SHP77 treated with DMSO at 0.1 percent for 48 hours (cell line): ENCODE measurements at regions not wholly inside any gene's neighbourhood (a gene's known extent, or its start where the extent isn't known, plus 50 kb on each side); places are given as distances from the start of the nearest gene placed in this dataset.

Experiments
- DNase-seq: peaks from one replicate; lab custom pipeline; 2025; lab: John Stamatoyannopoulos, UW

GRCh38 chr13:44218501-44219240 lies 155.0 kb upstream of the SERP2 start:
- DNase-seq, result no peak

DNA sequence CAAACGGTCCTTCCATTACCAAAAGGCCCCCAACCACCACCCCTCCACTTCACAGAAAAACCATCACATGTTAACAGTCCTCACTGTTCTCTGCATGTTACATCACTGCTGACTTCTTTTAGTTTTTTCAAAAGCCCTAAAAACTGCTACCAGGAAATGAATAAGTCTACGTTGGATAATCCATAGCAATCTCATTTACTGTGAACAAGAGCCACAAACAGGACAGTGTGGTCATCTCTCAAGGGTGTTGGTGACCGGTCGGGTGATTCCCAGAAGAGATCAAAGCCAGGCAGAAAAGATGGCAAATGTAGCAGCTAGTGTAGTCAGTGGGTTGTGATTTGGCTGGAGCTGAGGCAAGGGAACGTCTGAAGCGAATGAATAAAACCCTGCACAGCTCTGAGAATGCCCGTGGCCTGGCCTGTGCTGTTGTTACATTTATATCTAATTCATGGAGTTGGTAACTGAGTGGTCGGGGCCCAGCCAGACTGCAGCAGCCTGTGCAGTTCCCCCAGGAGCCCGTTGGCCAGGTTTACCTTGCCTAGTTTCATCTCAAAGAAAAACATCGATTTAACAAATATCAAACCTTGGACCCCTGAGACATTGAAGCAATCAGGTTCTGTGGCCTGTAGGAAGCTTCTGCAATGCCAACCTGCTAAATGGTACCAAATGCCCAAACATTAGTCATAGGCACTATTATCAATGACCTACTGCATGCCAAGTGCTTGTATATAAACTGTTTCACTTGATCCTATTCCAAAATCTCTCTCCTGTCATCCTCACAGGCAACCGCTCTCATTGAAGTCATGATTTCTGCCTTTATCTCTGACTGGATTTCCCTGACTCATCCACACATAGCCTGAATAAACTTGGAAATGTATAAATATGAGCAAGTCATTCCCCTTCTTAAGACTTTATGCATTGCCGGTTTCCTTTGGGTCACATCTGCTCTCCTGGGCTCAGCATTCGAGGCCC lies 153.8 kb upstream of the SERP2 start:
- no peak for DNase-seq

DNA sequence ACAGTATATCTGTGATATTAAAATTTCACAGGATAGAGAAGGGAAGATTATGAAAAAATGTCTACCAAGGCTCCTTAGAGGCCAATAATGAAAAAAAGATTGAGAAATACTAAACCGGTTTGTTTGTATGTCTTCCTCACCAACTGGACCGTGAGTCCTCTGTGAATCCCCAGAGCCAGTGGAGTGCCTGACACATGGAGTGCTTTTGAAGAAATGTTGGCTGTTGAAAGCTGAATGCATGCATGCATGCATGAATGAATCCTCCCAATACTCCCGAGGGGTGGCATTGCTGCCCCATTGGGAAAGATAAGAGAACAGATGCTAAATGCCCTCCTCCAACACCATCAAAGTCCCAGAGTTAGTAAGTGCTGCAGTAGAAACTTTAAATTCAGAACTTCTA lies 152.7 kb upstream of the SERP2 start:
- no peak for DNase-seq

- DNase-seq, result no peak
Measured at GRCh38 chr13:44221657-44222056, 152.0 kb upstream of the SERP2 start.

DNA sequence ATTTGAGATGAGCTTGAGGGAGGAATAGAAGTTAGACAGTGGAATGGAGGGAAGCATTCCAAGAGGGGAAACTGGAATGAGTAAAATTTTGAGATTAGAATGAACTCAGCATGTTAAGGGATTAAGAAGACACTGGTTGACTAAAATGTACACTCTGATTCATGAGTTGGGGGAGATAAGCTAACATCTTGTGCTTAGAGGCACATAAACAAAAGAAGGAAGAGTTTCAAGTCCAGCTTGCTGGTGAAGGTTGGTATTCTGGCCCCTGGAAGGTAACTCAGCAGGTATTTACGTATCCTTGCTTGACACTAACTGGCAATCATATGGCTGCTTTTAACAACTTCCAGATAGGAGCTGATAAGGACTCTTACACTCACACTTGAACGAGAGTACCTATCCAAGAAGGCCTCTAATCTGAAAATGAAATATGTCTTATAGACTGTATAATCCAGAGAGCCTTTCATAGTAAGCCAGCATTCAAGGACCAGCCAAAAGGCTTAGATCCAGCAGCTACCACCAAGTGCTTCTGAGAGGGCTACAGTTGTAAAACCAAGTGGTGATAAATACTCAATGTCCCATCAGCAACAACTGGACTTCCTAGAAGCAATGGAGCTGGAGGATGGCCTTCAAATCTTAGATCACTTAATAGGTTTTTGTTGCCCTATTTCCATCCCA lies 149.7 kb upstream of the SERP2 start:
- DNase-seq, result no peak

GRCh38 chr13:44224450-44225149 lies 149.0 kb upstream of the SERP2 start:
- no peak for DNase-seq

DNA sequence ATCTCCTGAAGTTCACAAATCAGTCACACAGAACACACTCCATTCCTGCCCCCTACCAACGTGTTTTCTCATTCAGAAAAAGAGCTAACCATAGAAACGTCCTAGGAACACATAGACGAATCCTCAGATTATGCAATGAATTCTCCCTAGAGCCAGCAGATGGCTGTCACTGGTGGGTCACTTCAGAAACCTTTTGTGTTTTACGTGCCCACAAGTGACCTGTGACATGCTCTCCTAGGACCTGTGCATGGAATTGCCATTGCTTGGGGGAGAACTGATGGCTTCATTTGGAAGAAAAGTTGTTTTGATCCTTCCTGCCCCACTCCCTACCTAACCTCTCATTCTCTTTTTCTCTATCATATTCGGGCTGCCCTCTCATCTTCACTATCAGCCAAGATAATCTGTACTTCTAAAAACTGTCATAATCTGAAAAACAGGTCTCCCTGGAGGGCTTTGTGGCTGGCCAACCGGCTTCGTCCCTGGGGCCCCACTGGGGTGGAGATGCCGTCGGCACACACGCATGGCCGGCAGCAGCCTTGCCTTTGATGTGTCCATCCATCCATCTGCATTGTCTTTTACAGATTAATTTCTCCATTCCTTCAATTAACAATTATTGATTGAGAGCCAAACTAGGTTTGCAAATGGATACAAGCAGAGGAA lies 144.1 kb upstream of the SERP2 start:
- DNase-seq, result no peak

- no peak for DNase-seq
Measured at GRCh38 chr13:44230071-44230470, 143.6 kb upstream of the SERP2 start.

DNA sequence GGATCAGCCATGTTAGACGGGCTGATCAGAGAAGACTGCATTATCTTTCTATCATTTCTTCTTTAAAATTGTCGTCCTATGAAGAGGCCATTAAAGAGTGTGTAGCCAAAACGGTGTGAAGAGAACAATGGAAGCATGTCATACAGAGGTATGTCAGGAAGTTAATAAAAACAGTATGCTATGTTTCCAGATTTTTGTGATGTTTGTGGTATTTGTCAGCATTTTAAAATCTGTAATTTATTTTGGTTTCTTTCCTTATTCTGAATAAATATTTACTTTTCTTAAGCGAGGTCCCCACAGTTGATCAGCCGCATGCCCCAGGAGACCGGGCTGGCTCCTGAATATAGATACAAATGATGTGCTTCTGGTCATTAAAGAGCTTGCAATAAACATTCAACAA lies 142.9 kb upstream of the SERP2 start:
- no peak for DNase-seq

DNA sequence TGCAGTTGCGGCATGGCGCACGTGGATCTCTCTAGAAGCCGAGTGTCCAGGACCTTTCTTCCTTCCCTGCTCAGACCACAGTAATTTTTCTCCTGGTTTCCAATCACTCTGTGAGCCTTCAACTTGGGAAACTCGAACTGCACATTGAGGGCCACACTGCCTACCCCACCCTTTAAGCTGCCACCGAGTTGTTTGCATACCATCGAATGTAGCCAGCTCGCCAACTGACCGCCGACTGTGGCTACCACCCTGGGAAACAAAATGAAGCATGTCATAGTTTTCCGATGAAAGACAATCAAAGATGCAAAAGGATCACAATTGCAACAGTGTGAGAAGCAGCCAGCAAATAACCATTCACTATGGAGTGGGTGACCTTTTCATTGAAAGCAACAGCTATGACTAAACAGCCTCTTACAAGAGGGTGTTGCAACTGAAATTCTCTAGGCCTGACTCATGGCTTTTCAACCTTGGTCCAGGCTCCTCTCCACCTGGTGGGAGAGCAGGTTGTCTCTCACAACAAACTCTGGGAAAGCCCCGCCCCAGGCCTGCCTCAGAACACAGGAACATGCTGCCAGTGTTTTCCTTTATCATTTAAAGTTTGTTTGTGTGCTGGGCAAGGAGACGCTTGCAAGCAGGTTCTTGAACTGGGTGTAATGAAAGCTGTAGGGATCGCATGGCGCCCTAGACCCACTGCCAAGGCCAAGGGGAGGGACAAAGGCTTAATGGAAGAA lies 141.7 kb upstream of the SERP2 start:
- DNase-seq, result no peak

DNA sequence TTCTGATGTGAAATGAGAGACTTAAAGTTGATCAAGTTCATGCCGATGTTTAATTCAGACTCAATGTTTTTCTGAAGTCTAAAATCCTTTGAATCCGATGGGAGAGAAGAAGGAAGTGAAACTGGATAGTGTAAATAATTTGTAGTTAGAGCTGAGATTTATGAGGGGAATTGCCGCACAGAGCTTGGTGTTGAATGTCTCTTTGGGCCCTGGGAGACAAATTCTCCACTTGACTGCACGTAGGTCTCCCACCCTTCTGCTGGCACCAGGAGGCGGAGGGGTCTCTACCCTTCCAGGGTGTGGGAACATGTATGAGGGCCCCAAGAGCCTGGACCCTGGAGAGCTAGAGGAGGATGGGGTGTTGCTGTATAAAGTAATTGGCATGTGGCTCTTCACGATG lies 140.8 kb upstream of the SERP2 start:
- DNase-seq, result no peak

GRCh38 chr13:44234566-44234965 lies 139.1 kb upstream of the SERP2 start:
- DNase-seq, result no peak

DNA sequence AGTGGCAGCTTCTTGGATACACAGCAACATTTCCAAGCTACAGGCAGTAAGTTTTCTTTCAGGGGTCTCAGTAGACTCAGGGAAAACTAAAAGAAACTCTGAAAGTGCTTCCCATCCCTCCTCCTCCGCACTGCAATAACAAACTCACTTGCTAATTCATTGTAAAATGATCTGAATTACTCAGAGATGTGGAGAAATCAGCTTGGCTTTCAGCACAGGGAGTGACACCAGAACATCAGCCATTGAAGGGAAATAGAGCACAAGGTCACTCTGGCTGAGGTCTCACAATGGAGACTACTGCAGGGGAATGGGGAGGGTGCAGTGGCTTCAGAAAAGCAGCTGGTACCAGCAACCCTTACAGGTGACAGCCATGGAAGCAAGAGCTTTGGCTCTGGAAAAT lies 137.3 kb upstream of the SERP2 start:
- no peak for DNase-seq

- no peak for DNase-seq
Measured at GRCh38 chr13:44236801-44237207, 136.8 kb upstream of the SERP2 start.

- no peak for DNase-seq
Measured at GRCh38 chr13:44237276-44237767, 136.3 kb upstream of the SERP2 start.

DNA sequence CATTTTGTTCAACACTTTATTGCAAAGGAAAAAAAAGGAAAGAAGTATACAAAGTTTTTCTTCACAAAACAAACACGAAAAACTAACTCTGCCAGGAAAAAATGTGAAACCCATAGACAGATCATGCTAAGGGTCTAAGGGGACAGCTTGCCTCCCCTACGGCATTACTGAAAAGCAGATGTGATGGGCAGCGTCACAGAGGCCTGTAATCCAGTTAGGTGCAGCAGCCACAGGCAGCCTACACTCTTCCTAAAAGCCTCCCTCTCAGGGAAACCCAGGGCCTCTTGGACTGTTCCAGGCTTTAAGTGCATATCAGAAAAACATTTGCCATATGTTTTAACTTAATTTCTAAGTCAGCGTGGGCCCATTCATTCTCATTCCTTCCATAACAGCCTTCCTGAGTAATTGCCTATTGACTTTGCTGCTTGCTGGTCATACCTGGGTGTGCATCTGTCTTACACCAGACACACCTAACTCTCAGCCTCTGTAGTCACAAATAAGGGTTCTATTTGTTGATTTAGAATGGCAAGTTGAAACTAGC lies 135.7 kb upstream of the SERP2 start:
- no peak for DNase-seq

DNA sequence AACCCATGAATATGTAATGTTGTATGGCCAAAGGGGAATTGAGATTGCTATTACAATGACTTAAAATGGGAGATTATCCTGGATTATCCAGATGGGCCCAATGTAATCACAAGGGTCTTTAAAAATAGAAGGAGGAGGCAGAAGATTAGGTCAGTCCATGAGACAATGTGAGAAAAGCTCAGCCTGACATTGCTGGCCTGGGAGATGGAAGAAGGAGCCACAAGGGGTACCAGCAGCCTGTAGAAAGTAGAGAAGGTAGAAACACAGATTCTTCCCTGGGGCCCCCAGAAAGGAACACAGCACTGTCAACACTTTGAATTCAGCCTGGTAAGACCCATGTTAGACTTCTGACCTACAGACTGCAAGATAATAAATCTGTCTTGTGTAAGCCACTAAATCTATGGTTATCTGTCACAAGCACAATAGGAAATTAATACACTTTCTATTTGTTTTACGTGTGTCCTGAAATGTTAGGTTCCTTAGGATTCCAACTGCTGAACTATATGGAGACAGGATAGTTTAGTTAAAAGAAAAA lies 132.9 kb upstream of the SERP2 start:
- no peak for DNase-seq

DNA sequence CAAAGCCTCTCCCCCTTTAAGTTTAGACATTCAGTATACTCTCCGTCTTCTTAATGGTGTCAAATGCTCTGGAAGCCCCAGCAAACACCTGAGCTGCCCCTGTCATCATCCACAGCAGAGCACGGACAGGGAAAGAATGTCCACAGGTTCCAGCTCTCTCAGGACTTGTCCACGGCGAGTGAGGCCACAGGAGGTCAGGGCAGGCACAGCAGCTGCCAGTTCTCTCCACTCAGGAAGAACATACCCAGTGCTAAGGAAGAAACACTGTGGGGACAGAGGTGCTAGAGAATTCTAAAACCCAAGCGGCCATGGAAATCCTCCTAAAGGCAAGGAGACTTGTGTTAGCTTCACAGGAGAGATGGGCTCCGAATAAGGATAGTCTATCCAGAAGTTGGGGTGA lies 132.0 kb upstream of the SERP2 start:
- no peak for DNase-seq

- no peak for DNase-seq
Measured at GRCh38 chr13:44242766-44243165, 130.9 kb upstream of the SERP2 start.
